Stimulated activated naive CD8-positive, alpha-beta T cell treated with anti-CD3 and anti-CD28 coated beads, Interleukin-15, Interleukin-2, amounts not matched to agents 100 ng/mL and 50 ng/mL, for 24 hours (primary cell): ENCODE measurements at regions not wholly inside any gene's neighbourhood (a gene's known extent, or its start where the extent isn't known, plus 50 kb on each side); places are given as distances from the start of the nearest gene placed in this dataset.

Experiments used
- H3K27ac Mint-ChIP-seq: one replicate; pipeline ENCODE4 v1.8.0; 2021; ENCODE audit warnings: mild to moderate bottlenecking, mixed read lengths
- H3K27me3 Mint-ChIP-seq: one replicate; pipeline ENCODE4 v1.8.0; 2021; ENCODE audit warnings: mixed read lengths
- H3K36me3 Mint-ChIP-seq: one replicate; pipeline ENCODE4 v1.8.0; 2021; ENCODE audit warnings: low read depth, mixed read lengths
- H3K4me1 Mint-ChIP-seq: one replicate; pipeline ENCODE4 v1.8.0; 2021; ENCODE audit warnings: low read depth, mixed read lengths
- H3K4me3 Mint-ChIP-seq: one replicate; pipeline ENCODE4 v1.8.0; 2021; ENCODE audit warnings: mild to moderate bottlenecking, mixed read lengths
- H3K9me3 Mint-ChIP-seq: one replicate; pipeline ENCODE4 v1.8.0; 2021; ENCODE audit warnings: mixed read lengths

DNA sequence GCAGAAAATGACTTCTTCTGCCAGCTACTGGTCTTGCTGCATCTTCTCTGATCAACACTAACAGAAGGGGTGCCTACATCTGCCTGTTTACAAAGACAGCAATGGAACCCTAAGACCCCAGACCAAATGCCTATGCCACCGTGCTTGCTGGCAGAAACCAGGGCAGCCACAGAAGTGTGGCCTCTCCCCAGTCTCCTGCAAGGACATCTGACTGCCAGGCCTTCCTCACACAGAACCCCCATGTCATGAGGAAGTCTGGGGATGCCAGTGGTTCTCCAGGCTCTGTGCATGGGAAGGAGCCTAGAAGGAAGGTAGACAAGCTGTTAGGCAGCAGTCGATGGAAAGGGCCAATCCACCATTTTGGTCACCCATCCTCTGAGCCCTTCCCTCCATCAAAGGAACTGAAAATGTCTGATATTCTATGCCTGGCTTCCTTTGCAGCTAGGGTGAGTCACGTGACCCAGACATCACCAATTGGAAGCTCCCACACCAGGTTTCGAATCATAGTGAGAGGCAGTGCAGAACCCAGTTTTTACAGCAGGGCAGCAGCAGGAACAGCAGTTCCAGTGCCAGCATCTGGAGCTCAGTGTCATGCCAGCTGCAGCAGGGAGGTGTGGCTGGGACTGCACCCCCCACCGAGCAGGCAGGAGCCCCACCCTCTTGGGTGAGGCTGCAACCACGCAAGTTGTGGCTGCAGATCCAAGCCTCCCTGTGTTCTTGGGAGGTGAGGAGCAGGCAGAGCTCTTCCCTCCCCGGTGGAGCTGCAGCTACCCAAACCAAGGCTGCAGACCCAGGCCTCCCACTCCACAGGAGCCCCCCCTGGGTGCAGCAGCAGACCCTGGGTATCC is 123.4 kb downstream of the OLFM1 start:
- Mint-ChIP-seq H3K36me3 (no peaks in the 10 kb centered on the region), H3K4me3 (no peak overlapping the region), H3K4me1 (no peaks in the 10 kb centered on the region), H3K27ac (no peak overlapping the region), H3K27me3 (peaks cover 8% of the 10 kb centered on the region), H3K9me3 (no peaks in the 10 kb centered on the region)

GRCh38 chr9:135211524-135211890 is 124.0 kb downstream of the OLFM1 start:
- peaks cover 8% of the 10 kb centered on the region for H3K27me3 Mint-ChIP-seq
- H3K4me1 Mint-ChIP-seq = no peaks in the 10 kb centered on the region
- H3K4me3 Mint-ChIP-seq = no peak overlapping the region
- H3K27ac Mint-ChIP-seq = no peak overlapping the region
- no peaks in the 10 kb centered on the region for H3K9me3 Mint-ChIP-seq
- H3K36me3 Mint-ChIP-seq = no peaks in the 10 kb centered on the region

- Mint-ChIP-seq H3K4me3 (no peak overlapping the region), H3K9me3 (no peaks in the 10 kb centered on the region), H3K27me3 (peaks cover 18% of the 10 kb centered on the region), H3K36me3 (no peaks in the 10 kb centered on the region), H3K4me1 (no peaks in the 10 kb centered on the region), H3K27ac (no peak overlapping the region)
Measured at GRCh38 chr9:135212961-135213360, 125.5 kb downstream of the OLFM1 start.

DNA sequence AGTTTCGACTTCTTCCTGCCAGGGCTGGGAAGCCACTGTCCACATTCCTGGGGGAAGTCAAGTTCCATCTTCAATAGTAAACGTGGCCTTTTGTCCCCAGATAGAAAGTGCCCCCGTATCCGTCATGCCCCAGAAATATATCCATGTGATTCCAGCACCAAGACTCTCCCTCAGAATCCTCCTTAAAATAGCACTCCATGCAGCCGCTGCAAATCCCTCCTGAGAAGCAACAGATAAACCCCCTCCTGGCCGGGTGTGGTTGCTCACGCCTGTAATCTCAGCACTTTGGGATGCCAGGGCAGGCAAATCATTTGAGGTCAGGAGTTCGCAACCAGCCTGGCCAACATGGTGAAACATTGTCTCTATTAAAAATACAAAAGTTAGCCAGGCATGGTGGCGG is 126.1 kb downstream of the OLFM1 start:
- Mint-ChIP-seq H3K36me3 (no peaks in the 10 kb centered on the region), H3K27me3 (peaks cover 22% of the 10 kb centered on the region)

DNA sequence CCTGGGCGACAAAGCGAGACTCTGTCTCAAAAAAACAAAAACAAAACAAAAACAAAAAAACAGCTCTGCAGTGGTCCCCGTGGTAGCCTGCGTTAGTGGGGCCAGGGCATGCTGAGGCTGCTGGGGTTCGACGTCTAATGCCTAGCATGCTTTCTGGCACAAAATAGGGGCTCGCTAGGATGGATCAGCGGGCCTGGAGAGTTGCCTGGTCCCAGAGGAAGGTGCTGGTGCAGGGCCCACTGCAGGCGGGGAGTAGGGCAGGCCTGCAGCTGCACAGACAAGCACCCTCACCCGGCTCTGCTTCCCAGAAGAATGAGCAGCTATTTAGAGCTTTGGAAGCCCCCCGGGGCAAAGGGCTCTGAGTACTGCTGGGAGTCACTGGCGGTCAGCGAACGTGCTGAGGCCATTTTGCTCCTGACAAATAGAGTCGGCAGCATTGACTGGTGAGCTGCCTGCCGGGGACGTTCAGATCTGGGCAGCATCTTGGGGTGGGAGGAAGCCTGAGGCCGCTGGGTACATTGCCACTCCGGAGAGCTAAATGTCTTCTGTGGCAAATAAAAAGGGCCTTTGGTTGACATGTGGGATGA is 126.7 kb downstream of the OLFM1 start:
- H3K27me3 Mint-ChIP-seq = peaks cover 24% of the 10 kb centered on the region

More for the DNA sequence above, 126.1 kb downstream of the OLFM1 start:
- no peak overlapping the region for H3K27ac Mint-ChIP-seq
- no peaks in the 10 kb centered on the region for H3K9me3 Mint-ChIP-seq
- H3K4me3 Mint-ChIP-seq = no peak overlapping the region
- H3K4me1 Mint-ChIP-seq = no peaks in the 10 kb centered on the region

DNA sequence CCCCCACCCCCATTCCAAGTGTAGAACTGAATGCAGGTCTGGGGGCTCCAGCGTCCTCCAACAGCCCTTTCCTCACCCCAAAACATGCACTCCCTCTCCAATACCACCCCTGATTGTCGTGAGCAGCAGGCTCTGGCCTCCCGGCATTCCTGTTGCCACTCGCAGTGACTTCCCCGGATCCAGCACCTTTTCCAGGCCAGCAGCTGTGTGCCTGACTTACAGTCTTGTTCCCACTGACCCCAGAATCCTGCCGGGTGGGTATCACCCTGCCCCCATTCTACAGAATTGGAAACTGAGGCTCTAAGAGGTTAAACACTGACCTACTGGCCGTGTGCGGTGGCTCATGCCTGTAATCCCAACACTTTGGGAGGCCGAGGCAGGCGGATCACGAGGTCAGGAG is 127.2 kb downstream of the OLFM1 start:
- H3K9me3 Mint-ChIP-seq = no peaks in the 10 kb centered on the region
- H3K27ac Mint-ChIP-seq = no peak overlapping the region
- H3K27me3 Mint-ChIP-seq = peaks cover 24% of the 10 kb centered on the region
- no peak overlapping the region for H3K4me3 Mint-ChIP-seq
- no peaks in the 10 kb centered on the region for H3K36me3 Mint-ChIP-seq
- no peaks in the 10 kb centered on the region for H3K4me1 Mint-ChIP-seq

More for the DNA sequence above, 126.7 kb downstream of the OLFM1 start:
- Mint-ChIP-seq H3K36me3 (no peaks in the 10 kb centered on the region), H3K9me3 (no peaks in the 10 kb centered on the region), H3K4me1 (no peaks in the 10 kb centered on the region), H3K4me3 (no peak overlapping the region), H3K27ac (no peak overlapping the region)

DNA sequence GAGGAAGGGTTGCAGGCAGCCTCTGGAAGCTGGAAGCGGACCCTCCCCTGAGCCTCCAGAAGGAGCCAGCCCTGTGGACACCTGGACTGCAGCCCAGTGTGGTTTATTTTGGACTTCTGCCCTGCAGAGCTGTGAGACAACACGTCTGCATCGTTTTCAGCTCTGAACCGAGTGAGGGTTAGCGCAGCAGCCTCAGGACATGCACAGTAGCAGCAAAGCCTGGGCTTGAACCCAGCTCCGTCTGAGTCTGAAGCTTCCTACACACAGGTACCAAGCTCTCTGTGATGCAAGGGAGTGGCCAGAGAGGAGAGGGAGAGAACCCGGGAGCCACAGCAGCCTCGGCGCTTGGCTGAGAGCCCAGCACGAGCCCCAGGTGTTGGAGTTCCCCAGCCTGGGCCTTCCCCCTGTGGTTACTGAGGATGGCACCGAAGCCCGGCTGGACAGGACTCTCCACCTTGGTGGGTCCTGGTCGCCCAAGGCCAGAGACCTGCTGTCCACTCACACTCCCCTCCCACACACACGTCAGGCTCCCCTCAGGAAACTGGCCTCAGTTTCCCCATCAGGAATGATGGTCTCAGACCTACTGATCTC is 128.2 kb downstream of the OLFM1 start:
- Mint-ChIP-seq H3K36me3 (no peaks in the 10 kb centered on the region), H3K4me1 (no peaks in the 10 kb centered on the region), H3K4me3 (no peak overlapping the region), H3K27me3 (peaks cover 24% of the 10 kb centered on the region), H3K9me3 (no peaks in the 10 kb centered on the region), H3K27ac (no peak overlapping the region)

DNA sequence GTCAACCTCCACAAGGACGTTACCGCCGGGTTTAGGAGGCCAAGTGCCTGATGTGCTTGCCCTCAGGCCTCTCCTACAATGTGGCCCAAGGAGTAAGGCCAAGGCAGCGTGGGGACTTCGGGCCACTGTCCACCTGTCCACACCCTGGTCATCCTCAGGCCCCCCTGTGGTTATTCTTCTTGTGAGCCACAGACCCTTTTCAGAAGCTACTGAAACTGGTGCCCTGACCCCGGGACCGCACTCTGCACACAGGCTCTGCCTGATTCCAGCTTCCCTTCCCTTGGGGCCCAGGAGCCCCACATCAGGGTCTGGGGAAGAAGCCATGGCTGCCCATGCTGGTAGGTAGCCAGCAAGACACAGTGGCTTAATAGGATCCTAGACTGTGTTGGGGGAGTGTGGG is 128.8 kb downstream of the OLFM1 start:
- Mint-ChIP-seq H3K27me3 (peaks cover 24% of the 10 kb centered on the region), H3K4me3 (no peak overlapping the region), H3K4me1 (no peaks in the 10 kb centered on the region), H3K36me3 (no peaks in the 10 kb centered on the region), H3K9me3 (no peaks in the 10 kb centered on the region), H3K27ac (no peak overlapping the region)

DNA sequence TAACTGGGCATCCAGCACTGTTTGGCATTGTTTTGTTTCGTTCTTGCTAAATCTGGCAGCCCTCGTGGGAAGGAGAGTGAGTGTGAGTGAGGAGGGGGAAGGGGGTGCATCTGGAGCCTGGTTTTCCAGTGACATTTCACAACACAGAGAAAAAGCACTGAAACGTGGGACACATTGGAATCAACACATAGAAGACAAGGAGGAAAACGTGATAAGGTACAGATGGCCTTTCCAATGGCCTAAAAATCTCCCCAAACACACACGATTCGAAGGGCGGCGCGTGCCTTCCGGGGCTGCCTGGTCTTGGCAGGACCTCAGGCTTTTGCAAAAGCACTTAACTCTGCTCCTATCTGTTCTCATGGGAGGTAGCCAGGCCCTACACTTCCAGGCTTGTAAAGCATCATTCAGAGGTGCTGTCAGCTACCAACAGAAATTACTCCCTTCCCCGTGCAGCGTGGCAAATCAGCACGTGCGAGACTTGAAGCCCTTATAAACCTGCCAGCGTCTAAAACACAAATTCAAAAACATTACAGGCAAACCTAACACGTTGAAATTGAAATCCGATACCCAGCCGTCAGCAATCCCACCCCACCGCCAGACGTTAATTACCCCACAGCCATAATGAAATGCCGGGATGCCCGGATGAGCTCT is 129.4 kb downstream of the OLFM1 start:
- no peaks in the 10 kb centered on the region for H3K4me1 Mint-ChIP-seq
- H3K4me3 Mint-ChIP-seq = no peak overlapping the region
- H3K36me3 Mint-ChIP-seq = no peaks in the 10 kb centered on the region
- peaks cover 24% of the 10 kb centered on the region for H3K27me3 Mint-ChIP-seq
- H3K27ac Mint-ChIP-seq = no peak overlapping the region
- H3K9me3 Mint-ChIP-seq = no peaks in the 10 kb centered on the region

- H3K4me1 Mint-ChIP-seq = no peaks in the 10 kb centered on the region
- peaks cover 24% of the 10 kb centered on the region for H3K27me3 Mint-ChIP-seq
- H3K4me3 Mint-ChIP-seq = no peak overlapping the region
- no peaks in the 10 kb centered on the region for H3K36me3 Mint-ChIP-seq
- H3K27ac Mint-ChIP-seq = no peak overlapping the region
- H3K9me3 Mint-ChIP-seq = no peaks in the 10 kb centered on the region
Measured at GRCh38 chr9:135217836-135218235, 130.4 kb downstream of the OLFM1 start.

- Mint-ChIP-seq H3K4me3 (no peak overlapping the region), H3K27ac (no peak overlapping the region), H3K9me3 (no peaks in the 10 kb centered on the region), H3K27me3 (peaks cover 21% of the 10 kb centered on the region), H3K4me1 (no peaks in the 10 kb centered on the region), H3K36me3 (no peaks in the 10 kb centered on the region)
Measured at GRCh38 chr9:135218331-135219225, 131.1 kb downstream of the OLFM1 start.

DNA sequence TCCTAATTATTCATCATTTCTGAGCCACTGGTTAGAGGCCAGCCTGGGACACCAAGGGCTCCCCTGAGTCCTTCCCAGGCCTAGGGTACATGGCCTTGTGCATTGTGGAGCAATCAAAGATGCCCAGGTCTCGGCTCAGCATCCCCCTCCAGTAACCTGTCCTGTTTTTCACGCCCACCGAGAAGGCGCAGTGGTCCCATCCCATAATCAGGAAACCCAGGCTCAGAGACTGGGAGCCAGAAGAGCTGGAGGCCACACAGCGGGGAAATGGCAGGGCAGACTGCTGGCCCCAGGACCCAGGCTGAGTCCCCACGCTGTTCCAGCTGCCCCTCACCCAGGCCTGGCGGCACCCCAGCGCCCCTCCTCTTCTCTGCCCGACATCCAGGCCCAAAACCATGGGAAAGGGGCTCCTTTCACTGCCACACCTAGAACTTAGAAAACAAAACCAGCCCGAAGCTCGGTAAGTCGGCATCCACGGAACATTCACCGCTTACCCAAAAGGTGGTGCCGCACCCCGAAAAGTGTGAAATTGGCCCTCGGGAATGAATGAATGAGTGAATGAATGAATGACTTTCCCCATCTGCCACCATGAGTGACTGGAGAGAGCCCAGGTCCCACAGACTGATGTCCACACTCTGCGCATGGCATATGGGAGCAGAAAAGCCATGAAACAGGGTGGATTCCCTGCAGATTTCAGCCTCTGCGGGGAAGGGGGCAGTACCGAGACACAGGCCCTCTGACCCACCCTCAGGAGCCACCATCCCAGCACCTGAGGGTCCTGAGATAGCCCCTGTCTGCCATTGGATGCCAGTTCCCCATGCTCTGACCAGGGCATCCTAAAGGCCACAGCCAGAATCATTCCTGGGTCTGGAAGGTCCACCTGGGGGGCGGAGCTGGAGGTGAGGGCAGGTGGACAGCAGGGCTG is 132.5 kb downstream of the OLFM1 start:
- Mint-ChIP-seq H3K27ac (no peak overlapping the region), H3K9me3 (no peaks in the 10 kb centered on the region), H3K36me3 (no peaks in the 10 kb centered on the region), H3K4me3 (no peak overlapping the region), H3K4me1 (no peaks in the 10 kb centered on the region), H3K27me3 (peaks cover 19% of the 10 kb centered on the region)

GRCh38 chr9:135220601-135221575 is 133.4 kb downstream of the OLFM1 start:
- H3K36me3 Mint-ChIP-seq = no peaks in the 10 kb centered on the region
- no peak overlapping the region for H3K4me3 Mint-ChIP-seq
- H3K4me1 Mint-ChIP-seq = no peaks in the 10 kb centered on the region
- no peak overlapping the region for H3K27ac Mint-ChIP-seq
- H3K9me3 Mint-ChIP-seq = no peaks in the 10 kb centered on the region
- peaks cover 19% of the 10 kb centered on the region for H3K27me3 Mint-ChIP-seq
